ENCODE measurements at regions not wholly inside any gene's neighbourhood (a gene's known extent, or its start where the extent isn't known, plus 50 kb on each side); places are given as distances from the start of the nearest gene placed in this dataset.

- no peak for TF ChIP-seq CTCF (IDR thresholded peaks at IDR 0.05; ENCODE audit: unreplicated experiment)
- Mint-ChIP-seq H3K27ac (no peak overlapping the region), H3K27me3 (no peaks in the 10 kb centered on the region), H3K9me3 (ENCODE audit: low read depth) (no peaks in the 10 kb centered on the region), H3K36me3 (ENCODE audit: insufficient read depth) (no peaks in the 10 kb centered on the region), H3K4me1 (ENCODE audit: low read depth) (peaks cover 6% of the 10 kb centered on the region), H3K4me3 (ENCODE audit: low read depth) (no peak overlapping the region)
- DNase-seq (ENCODE audit: low spot score, unreplicated experiment) = no peak
Measured at GRCh38 chr14:85766295-85766694, 236.4 kb downstream of the FLRT2 start.

- Mint-ChIP-seq H3K4me1 (ENCODE audit: low read depth) (peaks cover 6% of the 10 kb centered on the region), H3K27me3 (no peaks in the 10 kb centered on the region), H3K36me3 (ENCODE audit: insufficient read depth) (no peaks in the 10 kb centered on the region), H3K27ac (no peak overlapping the region), H3K9me3 (ENCODE audit: low read depth) (no peaks in the 10 kb centered on the region), H3K4me3 (ENCODE audit: low read depth) (no peak overlapping the region)
- DNase-seq (ENCODE audit: low spot score, unreplicated experiment) = no peak
- no peak for TF ChIP-seq CTCF (IDR thresholded peaks at IDR 0.05; ENCODE audit: unreplicated experiment)
Measured at GRCh38 chr14:85764822-85765221, 234.9 kb downstream of the FLRT2 start.

- H3K27me3 Mint-ChIP-seq = no peaks in the 10 kb centered on the region
- DNase-seq (ENCODE audit: low spot score, unreplicated experiment) = no peak
- no peaks in the 10 kb centered on the region for H3K9me3 Mint-ChIP-seq (ENCODE audit: low read depth)
- no peak for TF ChIP-seq CTCF (IDR thresholded peaks at IDR 0.05; ENCODE audit: unreplicated experiment)
- no peak overlapping the region for H3K27ac Mint-ChIP-seq
- H3K4me1 Mint-ChIP-seq (ENCODE audit: low read depth) = peaks cover 6% of the 10 kb centered on the region
- no peaks in the 10 kb centered on the region for H3K36me3 Mint-ChIP-seq (ENCODE audit: insufficient read depth)
- no peak overlapping the region for H3K4me3 Mint-ChIP-seq (ENCODE audit: low read depth)
Measured at GRCh38 chr14:85762526-85762925, 232.6 kb downstream of the FLRT2 start.

GRCh38 chr14:85752175-85752574 lies 222.2 kb downstream of the FLRT2 start:
- no peak for DNase-seq (ENCODE audit: low spot score, unreplicated experiment)
- Mint-ChIP-seq H3K4me3 (ENCODE audit: low read depth) (no peak overlapping the region), H3K27me3 (no peaks in the 10 kb centered on the region), H3K27ac (no peak overlapping the region), H3K4me1 (ENCODE audit: low read depth) (peaks cover 7% of the 10 kb centered on the region), H3K9me3 (ENCODE audit: low read depth) (peaks cover 6% of the 10 kb centered on the region), H3K36me3 (ENCODE audit: insufficient read depth) (no peaks in the 10 kb centered on the region)
- no peak for TF ChIP-seq CTCF (IDR thresholded peaks at IDR 0.05; ENCODE audit: unreplicated experiment)

- H3K36me3 Mint-ChIP-seq (ENCODE audit: insufficient read depth) = no peaks in the 10 kb centered on the region
- H3K9me3 Mint-ChIP-seq (ENCODE audit: low read depth) = peaks cover 6% of the 10 kb centered on the region
- DNase-seq (ENCODE audit: low spot score, unreplicated experiment) = no peak
- no peak for TF ChIP-seq CTCF (IDR thresholded peaks at IDR 0.05; ENCODE audit: unreplicated experiment)
- no peak overlapping the region for H3K27ac Mint-ChIP-seq
- no peaks in the 10 kb centered on the region for H3K4me1 Mint-ChIP-seq (ENCODE audit: low read depth)
- H3K27me3 Mint-ChIP-seq = no peaks in the 10 kb centered on the region
- no peak overlapping the region for H3K4me3 Mint-ChIP-seq (ENCODE audit: low read depth)
Measured at GRCh38 chr14:85744573-85744972, 214.6 kb downstream of the FLRT2 start.
